HG02943 (cell line): ENCODE measurements at regions not wholly inside any gene's neighbourhood (a gene's known extent, or its start where the extent isn't known, plus 50 kb on each side); places are given as distances from the start of the nearest gene placed in this dataset.

ENCODE experiments used
- ATAC-seq: cut with Tn5 transposase; IDR thresholded peaks from one replicate; pipeline ENCODE4 v1.9.1; 2021; ENCODE audit warnings: mild to moderate bottlenecking, low read depth, moderate library complexity; ENCODE audit not compliant: unreplicated experiment

DNA sequence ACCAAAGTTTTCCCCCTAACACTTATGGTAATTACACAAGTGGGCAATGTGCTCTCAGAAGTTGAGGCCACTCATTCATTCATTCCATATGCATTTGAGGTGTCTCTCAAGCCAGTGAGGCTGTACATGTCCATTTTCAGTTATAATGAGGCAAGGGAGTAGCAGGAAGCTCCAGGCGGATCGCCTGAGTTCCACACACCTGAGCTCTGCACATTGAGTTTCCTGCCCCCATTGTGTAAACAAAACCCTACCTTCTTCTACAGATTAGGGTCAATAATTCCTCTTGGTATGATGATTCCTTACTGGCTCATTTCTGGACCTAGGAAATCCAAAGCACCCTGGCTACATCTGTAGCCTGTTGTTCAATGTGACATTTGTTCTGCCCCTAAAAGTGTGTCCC lies 555.3 kb downstream of the MED13L start:
- ATAC-seq, result no peak

- ATAC-seq, result no peak
Measured at GRCh38 chr12:115716551-115716950, 560.9 kb downstream of the MED13L start.

- ATAC-seq, result no peak
Measured at GRCh38 chr12:115712676-115713075, 564.8 kb downstream of the MED13L start.

DNA sequence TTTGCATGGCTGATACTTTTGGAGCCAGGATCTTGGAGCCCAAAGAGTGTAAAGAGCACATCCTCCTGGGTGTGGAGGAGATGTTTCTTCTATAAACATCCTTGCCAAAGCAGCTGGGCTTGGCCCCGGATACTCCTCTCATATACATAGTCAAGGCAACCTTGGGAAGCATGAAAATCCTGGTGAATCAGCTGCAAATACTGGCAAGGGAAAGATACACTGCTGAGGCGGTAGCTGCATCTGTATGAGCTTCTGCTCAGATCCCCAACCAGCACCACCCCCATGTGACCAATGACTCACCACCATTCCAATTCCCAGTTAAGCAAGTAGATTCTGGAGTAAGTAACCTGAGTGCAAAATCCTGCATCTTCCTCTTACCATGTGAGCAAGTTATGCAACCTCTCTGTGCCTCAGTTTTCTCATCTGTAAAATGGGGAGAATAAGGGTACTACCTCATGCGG lies 567.4 kb downstream of the MED13L start:
- no peak for ATAC-seq

DNA sequence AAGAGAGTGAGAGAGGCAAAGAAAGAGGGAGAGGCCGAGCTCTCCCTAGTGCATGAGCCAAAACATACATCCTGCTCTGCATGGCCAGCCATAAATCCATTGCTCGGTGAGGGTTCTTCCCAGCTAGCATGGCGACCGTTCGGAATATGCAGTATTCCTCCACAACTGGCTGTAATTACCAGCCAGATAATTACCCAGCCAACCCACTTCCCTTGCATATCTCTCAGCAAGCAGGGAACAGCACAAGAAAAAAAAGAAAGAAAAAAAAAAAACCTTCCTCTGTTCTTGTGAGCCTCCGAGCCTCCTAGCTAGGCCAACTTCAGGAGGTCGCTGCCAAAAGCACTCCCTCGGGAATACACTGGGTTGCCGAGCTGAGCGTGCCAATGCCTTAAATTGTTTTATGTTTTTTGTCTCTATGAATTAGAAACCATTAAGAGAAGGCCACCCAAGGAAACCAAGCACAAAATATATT lies 567.9 kb downstream of the MED13L start:
- no peak for ATAC-seq

GRCh38 chr12:115708801-115709200 lies 568.7 kb downstream of the MED13L start:
- ATAC-seq, result no peak

GRCh38 chr12:115700896-115701465 lies 576.5 kb downstream of the MED13L start:
- ATAC-seq, result no peak

DNA sequence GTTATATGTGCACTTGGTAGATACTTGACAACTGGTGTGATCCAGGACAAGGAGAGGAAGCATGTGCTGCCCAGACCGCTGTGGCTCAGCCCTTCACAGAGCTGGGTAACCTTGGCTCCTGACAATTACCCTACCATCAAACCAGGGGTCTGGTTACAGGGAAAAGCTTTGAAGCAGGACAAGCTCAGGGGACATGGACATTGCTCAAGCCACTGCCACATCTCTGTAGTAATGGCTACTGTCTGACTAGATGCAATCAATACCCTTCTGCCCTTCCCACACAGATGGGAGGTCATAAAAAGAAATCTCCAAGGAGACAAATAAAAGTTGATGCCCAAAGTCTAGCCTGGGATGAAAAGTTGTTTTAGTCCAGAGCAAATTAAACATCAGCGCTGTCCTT lies 577.4 kb downstream of the MED13L start:
- ATAC-seq, result no peak

- ATAC-seq, result no peak
Measured at GRCh38 chr12:115698257-115698656, 579.2 kb downstream of the MED13L start.

DNA sequence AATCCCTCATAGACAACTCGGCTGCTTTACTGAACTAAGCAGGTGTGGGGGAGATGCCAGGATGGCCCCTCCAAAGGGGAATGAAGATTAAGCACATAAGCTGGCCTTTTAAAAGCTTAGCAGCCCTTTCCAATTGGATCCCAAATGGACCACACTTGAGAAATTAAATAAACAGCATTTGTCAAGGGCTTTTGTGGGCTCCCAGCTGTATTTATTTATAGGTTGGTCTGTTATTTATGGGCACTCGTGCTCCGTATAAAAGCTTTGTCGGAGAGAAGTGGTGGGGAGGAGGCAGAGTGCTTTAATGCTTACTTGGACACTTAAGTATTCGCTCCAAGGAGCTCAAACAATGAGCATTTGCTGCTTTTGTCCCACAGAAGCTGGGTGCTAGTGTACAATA lies 580.2 kb downstream of the MED13L start:
- ATAC-seq, result no peak

DNA sequence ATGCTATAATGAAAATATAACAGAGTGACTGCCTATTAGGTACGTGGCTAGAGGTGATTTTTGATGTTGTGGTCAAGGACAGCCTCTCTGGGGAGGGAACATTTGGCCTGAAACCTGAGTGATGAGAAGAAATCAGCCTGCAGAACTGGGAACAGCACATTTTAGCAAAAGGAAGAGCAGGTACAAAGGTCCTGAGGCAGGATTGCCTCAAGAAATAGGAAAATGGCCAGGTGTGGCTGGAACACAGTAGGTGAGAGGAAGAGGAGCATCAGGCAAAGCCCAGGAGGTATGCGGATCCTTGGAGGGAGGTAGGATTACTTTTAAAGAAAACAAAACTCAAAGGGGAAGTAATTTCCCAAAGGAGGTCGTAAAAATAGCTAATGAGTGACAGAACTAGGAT lies 582.9 kb downstream of the MED13L start:
- no peak for ATAC-seq

- ATAC-seq, result no peak
Measured at GRCh38 chr12:115693970-115694369, 583.5 kb downstream of the MED13L start.

- no peak for ATAC-seq
Measured at GRCh38 chr12:115691123-115691522, 586.4 kb downstream of the MED13L start.

DNA sequence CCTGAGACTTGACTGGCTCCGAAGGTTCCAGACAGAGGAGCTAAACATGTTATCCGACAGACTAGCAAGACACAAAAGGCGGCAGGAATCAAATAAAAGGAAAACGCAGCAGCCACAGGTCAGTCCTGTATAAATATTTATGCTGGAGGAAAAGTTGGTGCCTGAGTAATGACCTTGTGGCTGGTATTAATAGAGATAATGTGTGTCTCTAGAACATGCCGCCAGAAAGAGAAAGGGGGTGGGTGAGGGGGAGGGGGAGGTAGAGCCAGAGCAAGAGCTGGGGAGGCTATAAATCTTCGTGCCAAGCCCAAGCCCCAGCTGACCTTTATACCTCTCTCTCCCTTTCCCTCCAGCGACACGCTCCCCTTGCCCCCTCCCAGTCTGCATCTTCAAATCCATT lies 590.4 kb downstream of the MED13L start:
- ATAC-seq, result no peak

DNA sequence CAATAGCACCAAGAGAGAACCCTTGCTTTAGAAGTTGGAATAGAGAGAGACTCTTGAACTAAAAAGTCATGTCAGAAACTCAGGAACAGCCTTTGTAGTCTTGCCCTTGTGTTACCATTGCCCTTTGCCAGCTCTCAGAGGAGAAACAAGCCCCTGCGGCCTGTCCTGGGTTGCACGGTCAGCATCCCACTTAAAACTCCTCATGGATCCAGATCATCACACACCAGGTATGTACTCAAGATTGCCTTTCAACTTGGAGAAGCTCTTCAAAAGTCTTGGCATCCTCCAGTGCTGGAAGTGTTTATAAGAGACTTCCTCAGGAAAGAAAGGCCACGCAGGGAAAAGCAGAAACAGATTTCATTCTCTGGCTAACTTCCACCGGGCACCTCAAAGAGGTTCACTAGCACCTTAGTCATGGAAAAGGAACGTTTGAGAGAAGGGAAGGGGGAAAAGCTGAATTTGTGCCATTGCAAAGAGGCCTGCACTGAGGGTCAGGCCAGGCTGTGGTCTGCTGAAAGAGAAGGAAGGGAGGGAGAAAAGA lies 594.2 kb downstream of the MED13L start:
- no peak for ATAC-seq

- no peak for ATAC-seq
Measured at GRCh38 chr12:115680967-115681366, 596.5 kb downstream of the MED13L start.

DNA sequence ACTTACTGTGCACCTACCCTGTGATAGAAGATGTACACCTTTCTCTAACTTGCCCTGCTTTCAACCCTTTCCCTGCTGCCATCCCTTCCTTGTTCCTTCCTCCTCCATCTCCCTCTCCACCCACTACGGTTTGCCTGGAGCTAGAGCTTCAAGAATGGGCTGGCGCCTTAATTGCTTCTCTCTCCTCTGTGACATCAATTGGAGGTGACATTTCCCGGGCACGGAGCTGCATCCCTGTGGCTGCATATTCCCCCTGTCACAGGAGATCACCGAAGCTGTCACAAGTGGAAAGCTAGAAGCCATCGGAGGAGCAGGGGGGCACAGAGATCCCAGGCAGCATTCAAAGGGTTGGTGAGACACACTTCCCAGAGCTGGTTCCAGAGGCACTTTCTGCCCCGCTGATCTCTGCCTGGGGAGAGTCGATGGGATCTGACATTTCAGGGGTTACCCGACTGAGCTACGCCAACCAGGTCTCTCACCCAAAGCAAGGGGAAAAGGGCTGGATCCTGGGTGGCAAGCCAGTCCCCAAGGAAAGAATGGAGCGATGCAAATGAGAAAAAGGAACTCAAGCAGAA lies 604.9 kb downstream of the MED13L start:
- ATAC-seq, result no peak

DNA sequence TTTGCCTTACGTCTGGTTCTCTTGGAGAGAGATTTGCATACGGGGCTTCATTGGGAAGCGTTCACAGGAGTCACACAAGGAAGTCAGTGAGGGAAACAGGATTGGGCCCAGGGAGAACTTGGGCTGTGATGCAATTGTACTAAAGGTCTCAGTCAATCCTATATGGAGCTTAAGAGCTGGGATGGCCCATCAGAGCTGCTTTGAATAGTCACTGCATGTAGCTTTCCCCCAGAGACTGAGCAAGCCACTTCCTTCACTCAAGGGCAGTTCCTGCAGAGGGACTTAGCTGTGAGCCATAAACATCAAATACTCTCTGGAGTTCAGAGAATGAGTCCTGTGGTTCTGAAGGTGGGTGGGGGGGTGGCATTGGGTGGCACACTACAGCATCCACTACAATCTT lies 605.4 kb downstream of the MED13L start:
- no peak for ATAC-seq

GRCh38 chr12:115670869-115671268 lies 606.6 kb downstream of the MED13L start:
- ATAC-seq, result no peak

DNA sequence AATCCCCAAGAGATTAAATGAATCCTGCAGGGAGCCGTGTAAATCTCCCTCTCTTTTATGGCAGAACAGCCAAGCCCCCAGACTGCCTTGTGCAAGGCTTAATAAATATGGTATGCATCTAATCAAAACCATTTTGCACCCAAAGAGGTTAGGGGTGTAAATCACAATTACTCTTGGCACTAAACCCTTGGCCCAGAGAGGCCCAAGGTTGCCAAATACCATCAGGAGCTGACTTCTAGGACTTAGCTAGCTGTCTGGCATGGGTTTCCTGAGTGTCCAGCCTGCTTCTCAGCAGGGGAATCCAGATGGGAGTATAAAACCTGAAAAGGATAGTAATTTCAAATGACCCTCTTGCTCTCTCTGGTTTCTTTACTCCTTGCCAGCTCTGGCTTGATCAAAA lies 610.4 kb downstream of the MED13L start:
- ATAC-seq, result no peak

DNA sequence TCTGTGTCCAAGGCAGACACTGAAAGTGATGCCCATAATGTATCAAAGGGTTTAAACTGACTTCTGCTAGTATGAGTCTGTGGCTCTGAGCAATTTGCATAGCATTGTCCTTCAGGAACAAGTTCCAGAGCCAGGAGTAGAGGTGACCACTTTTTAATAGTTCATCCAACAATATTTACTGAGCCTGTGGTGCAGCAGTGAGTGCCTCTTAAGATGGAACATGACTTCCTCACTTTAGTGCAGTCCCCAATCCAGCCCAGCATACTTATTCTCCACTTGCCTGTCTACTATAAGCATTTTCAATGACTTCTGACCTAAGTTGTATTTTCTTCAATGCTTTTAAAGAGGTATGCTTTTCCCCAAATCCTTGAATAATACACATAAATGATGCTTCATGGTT lies 611.3 kb downstream of the MED13L start:
- ATAC-seq, result no peak

GRCh38 chr12:115661112-115661511 lies 616.4 kb downstream of the MED13L start:
- ATAC-seq, result no peak
